CD4-positive, alpha-beta memory T cell (primary cell): ENCODE measurements at regions not wholly inside any gene's neighbourhood (a gene's known extent, or its start where the extent isn't known, plus 50 kb on each side); places are given as distances from the start of the nearest gene placed in this dataset.

Experiments used
- CTCF ChIA-PET: fragments of 350-600 bp; sonication (Branson Sonifier 250); formaldehyde crosslinking; loops from one replicate; lab custom pipeline; 2021; ENCODE audit warnings: inconsistent platforms; ENCODE audit not compliant: partially characterized antibody; lab: Charles Lee
- POLR2A ChIA-PET: fragments of 350-600 bp; sonication (Branson Sonifier 250); formaldehyde crosslinking; loops from one replicate; lab custom pipeline; 2021; ENCODE audit not compliant: partially characterized antibody; lab: Charles Lee
- DNase-seq, 5 donors: peaks; one replicate each; pipeline versions ENCODE4 v3.0.0 to v3.0.0-alpha.2; 2020 to 2022; ENCODE audit warnings: mixed read lengths in 1 of 5
- H3K27ac ChIP-seq: one replicate; pipeline ENCODE4 v1.7.0; 2013; ENCODE audit warnings: low read depth, low read length
- H3K27me3 ChIP-seq: 2 replicates; pipeline ENCODE4 v1.7.0; 2013; ENCODE audit warnings: mild to moderate bottlenecking, low read length, moderate library complexity; ENCODE audit not compliant: insufficient read depth
- H3K36me3 ChIP-seq: 2 replicates; pipeline ENCODE4 v1.7.0; 2013; ENCODE audit warnings: mild to moderate bottlenecking, low read length, moderate library complexity; ENCODE audit not compliant: insufficient read depth
- H3K4me1 ChIP-seq: 2 replicates; pipeline ENCODE4 v1.7.0; 2013; ENCODE audit warnings: mild to moderate bottlenecking, low read length, moderate library complexity; ENCODE audit not compliant: insufficient read depth
- H3K4me3 ChIP-seq, 2 donors: one replicate each; pipeline ENCODE4 v1.7.0; 2013; ENCODE audit warnings: low read length in 2 of 2, mild to moderate bottlenecking in 1 of 2
- H3K9me3 ChIP-seq, 2 donors: one replicate each; pipeline ENCODE4 v1.7.0; 2013; ENCODE audit warnings: low read length in 2 of 2, control low read depth in 1 of 2; ENCODE audit not compliant: control insufficient read depth in 1 of 2
- H3K27ac Mint-ChIP-seq, 7 donors: one replicate each; pipeline ENCODE4 v1.8.0; 2020 to 2021; ENCODE audit warnings: mixed read lengths in 7 of 7, mild to moderate bottlenecking in 6 of 7, inconsistent platforms in 3 of 7, moderate library complexity in 3 of 7
- H3K27me3 Mint-ChIP-seq, 2 donors: one replicate each; pipeline ENCODE4 v1.8.0; 2020 to 2021; ENCODE audit warnings: mixed read lengths in 2 of 2
- H3K36me3 Mint-ChIP-seq, 2 donors: one replicate each; pipeline ENCODE4 v1.8.0; 2020 to 2021; ENCODE audit warnings: mixed read lengths in 2 of 2, inconsistent platforms in 1 of 2, mild to moderate bottlenecking in 1 of 2
- H3K4me1 Mint-ChIP-seq, 4 donors: one replicate each; pipeline ENCODE4 v1.8.0; 2020 to 2021; ENCODE audit warnings: mixed read lengths in 4 of 4, mild to moderate bottlenecking in 1 of 4
- H3K4me3 Mint-ChIP-seq, 8 donors: one replicate each; pipeline ENCODE4 v1.8.0; 2020 to 2021; ENCODE audit warnings: mixed read lengths in 8 of 8, mild to moderate bottlenecking in 7 of 8, moderate library complexity in 6 of 8, inconsistent platforms in 3 of 8
- H3K9me3 Mint-ChIP-seq, 8 donors: one replicate each; pipeline ENCODE4 v1.8.0; 2020 to 2021; ENCODE audit warnings: mixed read lengths in 8 of 8, mild to moderate bottlenecking in 5 of 8, inconsistent platforms in 3 of 8, moderate library complexity in 1 of 8
- intact Hi-C: fragments of 100-400 bp; cut with micrococcal nuclease; formaldehyde crosslinking; loops from one replicate; pipeline ENCODE4 v1.15.1; 2023

GRCh38 chr9:134982311-134982710 lies 64.6 kb upstream of the FCN1 start:
- CTCF ChIA-PET, result no interaction called here
- H3K27ac ChIP-seq, result no peak overlapping the region
- H3K27me3 Mint-ChIP-seq, result peaks cover 5 to 10% of the 10 kb centered on the region in 2 donors

GRCh38 chr9:134983074-134983473 lies 65.4 kb upstream of the FCN1 start:
- H3K27ac Mint-ChIP-seq, result no peak overlapping the region
- Histone ChIP-seq H3K4me3 (no peak overlapping the region), H3K4me1 (no peaks in the 10 kb centered on the region), H3K36me3 (no peaks in the 10 kb centered on the region), H3K9me3 (peaks cover 0 to 5% of the 10 kb centered on the region in 2 donors), H3K27ac (no peak overlapping the region), H3K27me3 (no peaks in the 10 kb centered on the region)
- peaks cover 0 to 32% (median 13%) of the 10 kb centered on the region in 8 donors for H3K9me3 Mint-ChIP-seq
- ChIA-PET POLR2A (no interaction called here), CTCF (no interaction called here)
- H3K4me3 Mint-ChIP-seq, result no peak overlapping the region
- no peaks in the 10 kb centered on the region for H3K4me1 Mint-ChIP-seq
- no peak for DNase-seq
- intact Hi-C loops, result no loop called here
- H3K27me3 Mint-ChIP-seq, result peaks cover 5 to 10% of the 10 kb centered on the region in 2 donors
- no peaks in the 10 kb centered on the region for H3K36me3 Mint-ChIP-seq

More at GRCh38 chr9:134982311-134982710, 64.6 kb upstream of the FCN1 start:
- Histone ChIP-seq H3K4me1 (no peaks in the 10 kb centered on the region), H3K27me3 (no peaks in the 10 kb centered on the region), H3K36me3 (no peaks in the 10 kb centered on the region), H3K4me3 (no peak overlapping the region), H3K9me3 (peaks cover 0 to 4% of the 10 kb centered on the region in 2 donors)
- intact Hi-C loops, result no loop called here
- Mint-ChIP-seq H3K27ac (no peak overlapping the region), H3K4me3 (no peak overlapping the region), H3K9me3 (peaks cover 0 to 25% (median 11%) of the 10 kb centered on the region in 8 donors), H3K36me3 (no peaks in the 10 kb centered on the region), H3K4me1 (no peaks in the 10 kb centered on the region)
- POLR2A ChIA-PET, result no interaction called here
- DNase-seq, result no peak

GRCh38 chr9:134983506-134984371 lies 66.0 kb upstream of the FCN1 start:
- Histone ChIP-seq H3K27me3 (no peaks in the 10 kb centered on the region), H3K27ac (no peak overlapping the region), H3K36me3 (no peaks in the 10 kb centered on the region), H3K4me1 (no peaks in the 10 kb centered on the region), H3K9me3 (peaks cover 0 to 5% of the 10 kb centered on the region in 2 donors), H3K4me3 (no peak overlapping the region)
- Mint-ChIP-seq H3K27me3 (peaks cover 5 to 12% of the 10 kb centered on the region in 2 donors), H3K4me1 (no peaks in the 10 kb centered on the region), H3K9me3 (peaks cover 0 to 32% (median 14%) of the 10 kb centered on the region in 8 donors), H3K4me3 (no peak overlapping the region), H3K27ac (no peak overlapping the region), H3K36me3 (no peaks in the 10 kb centered on the region)
- no peak for DNase-seq
- ChIA-PET POLR2A (no interaction called here), CTCF (no interaction called here)
- intact Hi-C loops, result no loop called here

- ChIA-PET CTCF (no interaction called here), POLR2A (no interaction called here)
- no peaks in the 10 kb centered on the region for H3K36me3 ChIP-seq
- H3K4me1 ChIP-seq, result no peaks in the 10 kb centered on the region
- H3K27me3 Mint-ChIP-seq, result peaks cover 5 to 12% of the 10 kb centered on the region in 2 donors
- H3K27ac ChIP-seq, result no peak overlapping the region
- H3K9me3 ChIP-seq, result peaks cover 0 to 5% of the 10 kb centered on the region in 2 donors
- no peaks in the 10 kb centered on the region for H3K36me3 Mint-ChIP-seq
- no peak for DNase-seq
- peaks cover 0 to 32% (median 14%) of the 10 kb centered on the region in 8 donors for H3K9me3 Mint-ChIP-seq
- H3K4me3 ChIP-seq, result no peak overlapping the region
- H3K4me3 Mint-ChIP-seq, result no peak overlapping the region
- no peaks in the 10 kb centered on the region for H3K27me3 ChIP-seq
- intact Hi-C loops, result no loop called here
- no peak overlapping the region for H3K27ac Mint-ChIP-seq
- H3K4me1 Mint-ChIP-seq, result no peaks in the 10 kb centered on the region
These were observed 66.9 kb upstream of the FCN1 start for GRCh38 chr9:134984372-134985265.

- Histone ChIP-seq H3K27me3 (no peaks in the 10 kb centered on the region), H3K27ac (no peak overlapping the region), H3K36me3 (no peaks in the 10 kb centered on the region), H3K9me3 (peaks cover 0 to 5% of the 10 kb centered on the region in 2 donors), H3K4me1 (no peaks in the 10 kb centered on the region), H3K4me3 (no peak overlapping the region)
- intact Hi-C loops, result no loop called here
- no peaks in the 10 kb centered on the region for H3K36me3 Mint-ChIP-seq
- ChIA-PET CTCF (no interaction called here), POLR2A (no interaction called here)
- H3K4me3 Mint-ChIP-seq, result no peak overlapping the region
- DNase-seq, result no peak
- peaks cover 5 to 9% of the 10 kb centered on the region in 2 donors for H3K27me3 Mint-ChIP-seq
- peaks cover 0 to 32% (median 14%) of the 10 kb centered on the region in 8 donors for H3K9me3 Mint-ChIP-seq
- H3K4me1 Mint-ChIP-seq, result no peaks in the 10 kb centered on the region
- no peak overlapping the region for H3K27ac Mint-ChIP-seq
These were observed 67.7 kb upstream of the FCN1 start for GRCh38 chr9:134985451-134985850.

GRCh38 chr9:134986957-134987356 lies 69.2 kb upstream of the FCN1 start:
- no peak overlapping the region for H3K4me3 Mint-ChIP-seq
- no peak overlapping the region for H3K27ac Mint-ChIP-seq
- ChIA-PET POLR2A (no interaction called here), CTCF (no interaction called here)
- Histone ChIP-seq H3K36me3 (no peaks in the 10 kb centered on the region), H3K27ac (no peak overlapping the region), H3K27me3 (no peaks in the 10 kb centered on the region), H3K4me3 (no peak overlapping the region), H3K4me1 (no peaks in the 10 kb centered on the region), H3K9me3 (peaks cover 0 to 5% of the 10 kb centered on the region in 2 donors)
- H3K9me3 Mint-ChIP-seq, result peaks cover 0 to 32% (median 14%) of the 10 kb centered on the region in 8 donors
- no peaks in the 10 kb centered on the region for H3K4me1 Mint-ChIP-seq
- intact Hi-C loops, result no loop called here
- H3K27me3 Mint-ChIP-seq, result peaks cover 3 to 4% of the 10 kb centered on the region in 2 donors
- DNase-seq, result no peak
- H3K36me3 Mint-ChIP-seq, result no peaks in the 10 kb centered on the region

GRCh38 chr9:134987376-134987775 lies 69.7 kb upstream of the FCN1 start:
- DNase-seq, result no peak
- CTCF ChIA-PET, result no interaction called here
- Mint-ChIP-seq H3K36me3 (no peaks in the 10 kb centered on the region), H3K27me3 (peaks cover 2 to 4% of the 10 kb centered on the region in 2 donors), H3K4me3 (no peak overlapping the region), H3K9me3 (peaks cover 0 to 32% (median 14%) of the 10 kb centered on the region in 8 donors), H3K4me1 (no peaks in the 10 kb centered on the region), H3K27ac (no peak overlapping the region)
- Histone ChIP-seq H3K4me1 (no peaks in the 10 kb centered on the region), H3K27ac (no peak overlapping the region), H3K9me3 (peaks cover 0 to 5% of the 10 kb centered on the region in 2 donors), H3K27me3 (no peaks in the 10 kb centered on the region), H3K36me3 (no peaks in the 10 kb centered on the region), H3K4me3 (no peak overlapping the region)
- intact Hi-C loops, result no loop called here
- POLR2A ChIA-PET, result no interaction called here
